ENCODE measurements at regions not wholly inside any gene's neighbourhood (a gene's known extent, or its start where the extent isn't known, plus 50 kb on each side); places are given as distances from the start of the nearest gene placed in this dataset.
A peak's percentile ranks its signal among the peaks of the same experiment; 100 is the strongest.

DNA sequence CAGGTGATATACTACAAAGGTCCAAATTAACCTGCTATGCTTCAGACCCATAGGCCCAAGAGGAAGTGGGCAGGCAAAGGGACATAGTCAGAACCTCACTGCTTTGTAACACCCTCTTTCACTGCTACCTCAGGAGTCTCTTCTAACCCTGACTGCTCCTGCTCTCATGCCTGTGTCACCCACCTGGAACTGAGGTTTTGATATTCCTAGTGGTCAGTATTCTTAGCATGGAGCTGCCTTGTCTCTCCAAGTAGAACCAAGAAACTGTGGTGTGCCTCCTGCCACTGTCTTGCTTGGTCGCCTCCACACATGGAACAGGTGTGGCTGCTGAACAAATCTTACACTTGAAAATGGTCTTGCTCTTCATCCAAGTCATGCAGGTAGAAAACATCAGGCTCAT is 677.5 kb downstream of the XPNPEP1 start:
- Histone ChIP-seq H3K9me3 (ENCODE audit: control insufficient read depth, insufficient read depth, low read depth, low read length) (no peaks in the 10 kb centered on the region), H4K20me1 (ENCODE audit: control insufficient read depth, extremely low read depth, insufficient read depth, low read length) (no peaks in the 10 kb centered on the region), H3K4me2 (ENCODE audit: extremely low read depth, insufficient read depth, low read length) (no peak overlapping the region), H2AFZ (ENCODE audit: low read length) (no peak overlapping the region), H3K9ac (ENCODE audit: insufficient read depth, low read length) (no peak overlapping the region), H3K4me1 (ENCODE audit: control insufficient read depth, extremely low read depth, insufficient read depth, low read length) (no peaks in the 10 kb centered on the region), H3K4me3 (replicated peaks in 1 of 4; ENCODE audit: control extremely low read depth in 1 of 4, insufficient read depth in 1 of 4, low read depth in 3 of 4, low read length in 4 of 4) (no peak overlapping the region), H3K27me3 (ENCODE audit: control insufficient read depth, insufficient read depth, low read length) (no peaks in the 10 kb centered on the region), H3K27ac (ENCODE audit: insufficient read depth, low read length) (no peak overlapping the region), H3K36me3 (ENCODE audit: control insufficient read depth, insufficient read depth, low read length) (no peaks in the 10 kb centered on the region), H3K79me2 (ENCODE audit: control insufficient read depth, insufficient read depth, low read length) (no peaks in the 10 kb centered on the region)
- TF ChIP-seq EZH2 (IDR thresholded peaks at IDR 0.05; ENCODE audit: low read length, missing control alignments) = no peak
- TF ChIP-seq, protein P1, sequence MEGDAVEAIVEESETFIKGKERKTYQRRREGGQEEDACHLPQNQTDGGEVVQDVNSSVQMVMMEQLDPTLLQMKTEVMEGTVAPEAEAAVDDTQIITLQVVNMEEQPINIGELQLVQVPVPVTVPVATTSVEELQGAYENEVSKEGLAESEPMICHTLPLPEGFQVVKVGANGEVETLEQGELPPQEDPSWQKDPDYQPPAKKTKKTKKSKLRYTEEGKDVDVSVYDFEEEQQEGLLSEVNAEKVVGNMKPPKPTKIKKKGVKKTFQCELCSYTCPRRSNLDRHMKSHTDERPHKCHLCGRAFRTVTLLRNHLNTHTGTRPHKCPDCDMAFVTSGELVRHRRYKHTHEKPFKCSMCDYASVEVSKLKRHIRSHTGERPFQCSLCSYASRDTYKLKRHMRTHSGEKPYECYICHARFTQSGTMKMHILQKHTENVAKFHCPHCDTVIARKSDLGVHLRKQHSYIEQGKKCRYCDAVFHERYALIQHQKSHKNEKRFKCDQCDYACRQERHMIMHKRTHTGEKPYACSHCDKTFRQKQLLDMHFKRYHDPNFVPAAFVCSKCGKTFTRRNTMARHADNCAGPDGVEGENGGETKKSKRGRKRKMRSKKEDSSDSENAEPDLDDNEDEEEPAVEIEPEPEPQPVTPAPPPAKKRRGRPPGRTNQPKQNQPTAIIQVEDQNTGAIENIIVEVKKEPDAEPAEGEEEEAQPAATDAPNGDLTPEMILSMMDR (conservative IDR thresholded peaks at IDR 0.05 in 1 of 2, IDR thresholded peaks at IDR 0.05 in 1 of 2; ENCODE audit: low read depth in 1 of 2, low read length in 2 of 2) = no peak
- DNase-seq (ENCODE audit: low read depth in 2 of 2) = no peak

DNA sequence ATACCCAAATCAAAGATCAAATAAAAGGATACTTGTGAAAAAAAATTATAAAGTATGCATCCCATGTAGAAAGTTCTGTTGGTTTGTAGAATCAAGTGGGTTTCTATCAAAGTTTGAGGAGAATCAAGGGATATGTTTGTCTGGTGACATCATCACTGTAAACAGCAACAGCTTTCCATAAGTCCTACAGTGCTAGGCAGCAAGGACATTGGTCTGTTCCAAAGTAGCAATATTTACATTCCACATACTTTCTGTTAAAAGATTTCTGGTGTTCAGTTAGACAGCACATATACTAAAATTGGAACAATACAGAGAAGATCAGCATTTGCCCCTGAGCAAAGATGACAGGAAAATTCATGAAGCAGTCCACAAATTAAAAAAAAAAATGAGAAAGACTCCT is 683.9 kb downstream of the XPNPEP1 start:
- DNase-seq (ENCODE audit: low read depth in 2 of 2) = peak in 1 of 2 donors; percentile 5

DNA sequence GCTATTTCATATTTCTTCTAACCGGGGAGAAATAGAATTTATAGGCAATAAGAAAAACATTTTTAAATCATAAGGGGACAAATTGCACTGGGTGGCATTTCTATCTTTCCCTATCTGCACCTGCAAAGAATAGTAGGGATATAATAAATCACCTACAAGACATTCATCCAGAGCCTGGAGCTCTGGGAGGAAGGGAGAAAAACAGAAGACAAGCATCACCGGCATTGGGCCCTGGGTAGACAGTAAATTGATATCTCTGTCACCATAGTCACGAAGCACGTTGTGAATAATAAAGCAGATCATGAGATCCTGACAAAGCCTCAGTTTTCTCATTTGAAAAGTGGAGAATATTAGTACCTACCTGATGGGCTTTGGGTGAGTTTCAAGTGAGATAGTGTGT is 685.6 kb downstream of the XPNPEP1 start:
- H3K9me3 ChIP-seq (ENCODE audit: control insufficient read depth, insufficient read depth, low read depth, low read length) = no peaks in the 10 kb centered on the region
- H2AFZ ChIP-seq (ENCODE audit: low read length) = no peak overlapping the region
- no peak overlapping the region for H3K27ac ChIP-seq (ENCODE audit: insufficient read depth, low read length)
- no peaks in the 10 kb centered on the region for H3K4me1 ChIP-seq (ENCODE audit: control insufficient read depth, extremely low read depth, insufficient read depth, low read length)
- no peak for TF ChIP-seq EZH2 (IDR thresholded peaks at IDR 0.05; ENCODE audit: low read length, missing control alignments)
- TF ChIP-seq, protein P1 (conservative IDR thresholded peaks at IDR 0.05 in 1 of 2, IDR thresholded peaks at IDR 0.05 in 1 of 2; ENCODE audit: low read depth in 1 of 2, low read length in 2 of 2) = no peak
- H3K9ac ChIP-seq (ENCODE audit: insufficient read depth, low read length) = no peak overlapping the region
- no peaks in the 10 kb centered on the region for H3K27me3 ChIP-seq (ENCODE audit: control insufficient read depth, insufficient read depth, low read length)
- no peaks in the 10 kb centered on the region for H3K79me2 ChIP-seq (ENCODE audit: control insufficient read depth, insufficient read depth, low read length)
- no peak overlapping the region for H3K4me3 ChIP-seq (replicated peaks in 1 of 4; ENCODE audit: control extremely low read depth in 1 of 4, insufficient read depth in 1 of 4, low read depth in 3 of 4, low read length in 4 of 4)
- H3K36me3 ChIP-seq (ENCODE audit: control insufficient read depth, insufficient read depth, low read length) = no peaks in the 10 kb centered on the region
- no peaks in the 10 kb centered on the region for H4K20me1 ChIP-seq (ENCODE audit: control insufficient read depth, extremely low read depth, insufficient read depth, low read length)
- DNase-seq (ENCODE audit: low read depth in 2 of 2) = no peak
- no peak overlapping the region for H3K4me2 ChIP-seq (ENCODE audit: extremely low read depth, insufficient read depth, low read length)

More for the DNA sequence above, 683.9 kb downstream of the XPNPEP1 start:
- Histone ChIP-seq H3K9me3 (ENCODE audit: control insufficient read depth, insufficient read depth, low read depth, low read length) (no peaks in the 10 kb centered on the region), H3K27ac (ENCODE audit: insufficient read depth, low read length) (no peak overlapping the region), H3K36me3 (ENCODE audit: control insufficient read depth, insufficient read depth, low read length) (no peaks in the 10 kb centered on the region), H3K4me3 (replicated peaks in 1 of 4; ENCODE audit: control extremely low read depth in 1 of 4, insufficient read depth in 1 of 4, low read depth in 3 of 4, low read length in 4 of 4) (no peak overlapping the region), H3K79me2 (ENCODE audit: control insufficient read depth, insufficient read depth, low read length) (no peaks in the 10 kb centered on the region), H3K4me1 (ENCODE audit: control insufficient read depth, extremely low read depth, insufficient read depth, low read length) (no peaks in the 10 kb centered on the region), H3K9ac (ENCODE audit: insufficient read depth, low read length) (no peak overlapping the region), H4K20me1 (ENCODE audit: control insufficient read depth, extremely low read depth, insufficient read depth, low read length) (no peaks in the 10 kb centered on the region), H3K4me2 (ENCODE audit: extremely low read depth, insufficient read depth, low read length) (no peak overlapping the region), H2AFZ (ENCODE audit: low read length) (no peak overlapping the region), H3K27me3 (ENCODE audit: control insufficient read depth, insufficient read depth, low read length) (no peaks in the 10 kb centered on the region)
- TF ChIP-seq EZH2 (IDR thresholded peaks at IDR 0.05; ENCODE audit: low read length, missing control alignments) = no peak
- TF ChIP-seq, protein P1 (conservative IDR thresholded peaks at IDR 0.05 in 1 of 2, IDR thresholded peaks at IDR 0.05 in 1 of 2; ENCODE audit: low read depth in 1 of 2, low read length in 2 of 2) = no peak

All from fibroblast of lung (primary cell).